ENCODE measurements at regions not wholly inside any gene's neighbourhood (a gene's known extent, or its start where the extent isn't known, plus 50 kb on each side); places are given as distances from the start of the nearest gene placed in this dataset.

DNA sequence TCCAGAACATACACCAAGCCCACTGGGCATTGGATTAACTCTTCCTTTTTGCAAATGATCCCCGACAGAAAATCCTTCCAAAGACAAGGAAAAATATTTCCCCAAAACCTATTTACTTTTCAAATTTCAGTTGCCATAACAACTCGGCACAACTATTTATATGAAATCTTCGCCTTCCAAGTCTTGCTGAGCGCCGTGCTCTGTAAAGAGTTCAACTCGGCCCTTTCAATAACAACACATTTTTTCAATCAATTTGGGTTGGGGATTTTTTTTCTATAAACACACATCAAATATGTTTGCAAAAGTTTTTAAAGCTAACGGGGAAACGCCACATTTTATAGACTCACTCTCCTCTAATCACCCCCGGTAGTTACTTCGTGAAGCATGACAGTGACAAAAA, 333.8 kb downstream of the MN1 start:
- DNase-seq: no peak

- DNase-seq: no peak
Measured at GRCh38 chr22:27468712-27469111, 332.8 kb downstream of the MN1 start.

DNA sequence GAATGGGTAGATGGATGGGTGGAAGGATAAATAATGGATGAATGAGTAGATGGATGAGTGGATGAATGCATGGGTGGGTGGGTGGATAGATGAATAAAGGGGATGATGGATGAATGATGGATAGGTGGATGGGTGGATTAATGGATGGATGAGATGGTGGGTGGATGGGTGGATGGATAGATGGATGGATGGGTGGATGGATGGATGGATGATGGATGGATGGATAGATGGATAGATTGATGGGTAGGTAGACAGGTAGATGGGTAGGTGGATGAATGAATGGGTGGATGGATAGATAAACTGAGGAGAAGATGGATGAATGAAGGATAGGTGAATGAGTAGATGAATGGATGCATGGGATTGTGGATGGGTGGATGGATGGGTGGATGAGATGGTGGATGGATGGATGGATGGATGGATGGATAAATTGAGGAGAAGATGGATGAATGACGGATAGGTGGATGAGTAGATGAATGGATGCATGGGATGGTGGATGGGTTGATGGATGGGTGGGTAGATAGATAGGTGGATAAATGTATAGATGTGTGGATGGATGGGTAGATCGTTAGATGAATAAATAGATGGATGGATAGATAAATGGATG, 331.3 kb downstream of the MN1 start:
- DNase-seq: no peak

DNA sequence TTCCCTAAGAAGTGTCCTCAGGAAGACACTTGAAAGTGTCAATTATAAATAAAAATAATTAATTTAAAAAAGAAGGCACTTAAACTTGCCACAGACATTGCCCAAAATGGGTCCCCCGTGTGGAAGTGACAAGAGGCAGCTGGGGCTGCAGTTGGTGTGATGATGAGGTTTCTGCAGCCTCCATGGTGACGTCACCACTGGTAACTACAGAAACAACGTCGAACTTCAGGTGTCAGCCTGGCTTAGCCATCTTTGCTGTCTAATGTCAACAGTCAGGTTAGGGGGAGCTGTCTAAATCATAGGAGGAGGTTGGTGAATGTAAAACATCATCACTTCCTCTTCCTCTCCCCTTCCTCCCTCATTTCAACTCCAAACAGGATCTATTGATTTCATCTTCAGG, 328.6 kb downstream of the MN1 start:
- no peak for DNase-seq

DNA sequence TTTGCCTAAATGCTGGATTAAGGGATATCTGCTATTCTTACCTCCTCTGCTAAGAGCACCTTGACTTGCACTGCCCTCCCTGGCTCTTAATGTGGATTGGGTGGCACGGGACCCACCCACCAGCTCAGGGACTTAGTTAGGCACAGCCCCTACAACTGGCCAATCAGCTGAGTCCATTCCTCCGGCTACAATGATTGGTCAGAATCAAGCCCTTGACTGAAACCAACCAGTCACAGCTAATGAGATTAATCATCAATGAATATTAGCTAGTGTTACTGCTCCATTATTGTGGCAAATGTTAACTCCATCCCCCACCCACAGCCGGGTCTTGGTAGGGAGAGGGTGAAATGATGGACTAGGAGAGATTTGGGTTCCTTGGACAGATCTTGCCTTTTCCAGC, 328.0 kb downstream of the MN1 start:
- no peak for DNase-seq

GRCh38 chr22:27474112-27474571, 327.4 kb downstream of the MN1 start:
- DNase-seq: no peak

DNA sequence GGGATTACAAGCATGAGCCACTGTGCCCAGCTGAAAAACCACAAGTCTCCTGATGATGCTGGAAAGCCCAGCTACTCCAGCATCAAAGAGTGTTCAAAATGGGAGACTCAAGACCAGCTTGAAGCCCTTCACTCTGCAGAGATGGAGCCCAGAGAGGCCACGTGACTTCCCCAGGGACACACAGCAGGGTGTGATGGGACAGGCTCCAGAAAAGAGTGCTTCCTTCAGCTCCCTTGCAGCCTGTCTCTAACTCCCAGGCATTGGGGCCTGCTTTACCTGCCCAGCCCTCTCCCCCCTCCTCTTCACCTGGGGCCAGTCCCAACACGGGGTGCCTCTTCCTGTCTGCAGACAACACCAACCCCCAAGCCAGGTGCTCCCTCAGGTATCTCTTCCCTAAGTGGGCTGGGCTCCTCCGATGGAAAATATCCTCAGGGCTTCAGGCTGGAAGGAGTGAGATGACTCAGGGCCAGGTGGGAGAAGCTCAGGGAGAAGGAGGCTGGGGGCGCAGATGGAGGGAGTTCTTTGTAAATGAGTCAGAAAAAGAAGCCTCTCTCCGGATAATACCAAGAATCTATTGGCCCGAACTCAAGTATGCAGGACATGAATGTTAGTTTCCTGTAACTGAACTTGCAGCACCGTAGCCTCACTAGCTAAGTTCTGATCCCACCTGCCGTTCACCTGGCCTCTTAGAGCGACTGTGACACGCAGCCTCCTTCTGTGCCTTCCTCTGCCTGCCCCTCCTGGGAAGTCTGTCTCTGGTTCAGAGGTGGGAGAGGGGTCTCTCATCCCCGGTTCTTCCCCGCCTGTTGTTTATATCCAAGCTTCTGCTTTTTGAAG, 326.6 kb downstream of the MN1 start:
- no peak for DNase-seq

GRCh38 chr22:27475548-27475897, 326.0 kb downstream of the MN1 start:
- no peak for DNase-seq

- no peak for DNase-seq
Measured at GRCh38 chr22:27476318-27476717, 325.2 kb downstream of the MN1 start.

GRCh38 chr22:27476729-27477128, 324.8 kb downstream of the MN1 start:
- DNase-seq: no peak

- no peak for DNase-seq
Measured at GRCh38 chr22:27477171-27477570, 324.4 kb downstream of the MN1 start.

- no peak for DNase-seq
Measured at GRCh38 chr22:27480487-27480886, 321.1 kb downstream of the MN1 start.

- no peak for DNase-seq
Measured at GRCh38 chr22:27482402-27482801, 319.2 kb downstream of the MN1 start.

- DNase-seq: no peak
Measured at GRCh38 chr22:27483095-27483785, 318.3 kb downstream of the MN1 start.

GRCh38 chr22:27485842-27486241, 315.7 kb downstream of the MN1 start:
- DNase-seq: no peak

DNA sequence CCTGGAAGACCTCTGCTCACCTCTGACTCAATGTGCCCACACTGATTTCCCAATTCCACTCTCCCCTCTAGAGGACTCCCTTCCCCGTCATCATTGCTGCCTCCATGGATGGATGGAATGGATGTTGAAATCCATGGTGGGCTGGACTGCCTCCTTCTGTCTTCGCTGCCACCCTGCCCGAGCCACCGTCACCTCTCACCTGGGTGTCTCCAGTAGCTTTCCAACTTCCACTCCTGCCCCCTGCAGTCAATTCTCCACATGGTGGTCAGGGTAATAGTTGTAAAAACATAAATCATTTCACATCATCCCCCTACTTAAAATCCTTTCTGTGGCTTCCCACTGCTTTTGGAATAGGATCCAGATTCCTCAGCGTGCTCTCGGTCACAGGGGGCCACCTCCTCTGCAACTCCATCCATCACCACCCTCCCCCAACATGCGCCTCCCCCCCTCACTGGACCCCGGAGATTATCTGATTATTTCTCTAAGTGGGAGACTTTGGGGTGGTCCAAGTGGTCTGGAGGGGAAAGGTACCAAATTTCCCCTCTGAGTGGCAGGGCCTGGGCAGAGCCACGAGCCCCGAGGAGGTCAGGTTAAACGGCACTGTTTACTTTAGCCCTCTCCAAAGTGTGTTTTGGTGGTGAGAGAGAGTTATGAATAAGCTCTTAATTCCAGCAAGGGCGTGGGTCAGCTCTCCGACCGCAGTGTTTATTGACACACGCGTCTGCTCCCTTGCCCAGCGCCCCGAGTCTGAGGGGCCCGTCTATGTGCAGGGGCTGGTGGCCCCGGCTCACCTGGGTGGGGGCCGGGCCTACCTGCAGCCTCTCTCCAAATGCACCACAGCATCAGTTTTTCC, 313.7 kb downstream of the MN1 start:
- no peak for DNase-seq

GRCh38 chr22:27488456-27489177, 312.9 kb downstream of the MN1 start:
- DNase-seq: no peak

DNA sequence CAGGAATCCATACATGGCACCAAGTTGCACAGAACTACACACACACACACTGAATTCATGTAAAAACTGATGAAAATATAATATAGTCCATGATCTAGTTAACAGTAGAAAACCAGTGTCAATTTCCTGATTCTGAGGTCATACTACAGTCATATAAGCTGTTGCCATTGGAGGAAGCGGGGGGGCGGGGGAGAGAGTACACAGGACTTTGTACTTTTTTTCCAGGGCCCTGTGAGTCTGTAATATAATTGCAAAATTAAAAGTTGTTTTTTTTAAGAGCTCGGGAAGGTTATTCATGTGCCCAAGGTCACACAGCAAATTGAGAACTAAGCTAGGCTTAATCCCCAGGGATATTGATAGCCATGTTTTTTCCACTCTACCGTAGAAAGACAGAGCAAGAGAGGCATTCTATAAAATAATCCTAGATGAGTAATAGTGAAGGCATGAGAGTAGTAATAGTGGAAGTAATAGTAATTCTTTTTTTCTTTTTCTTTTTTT, 312.3 kb downstream of the MN1 start:
- DNase-seq: no peak

GRCh38 chr22:27490080-27490479, 311.5 kb downstream of the MN1 start:
- no peak for DNase-seq

DNA sequence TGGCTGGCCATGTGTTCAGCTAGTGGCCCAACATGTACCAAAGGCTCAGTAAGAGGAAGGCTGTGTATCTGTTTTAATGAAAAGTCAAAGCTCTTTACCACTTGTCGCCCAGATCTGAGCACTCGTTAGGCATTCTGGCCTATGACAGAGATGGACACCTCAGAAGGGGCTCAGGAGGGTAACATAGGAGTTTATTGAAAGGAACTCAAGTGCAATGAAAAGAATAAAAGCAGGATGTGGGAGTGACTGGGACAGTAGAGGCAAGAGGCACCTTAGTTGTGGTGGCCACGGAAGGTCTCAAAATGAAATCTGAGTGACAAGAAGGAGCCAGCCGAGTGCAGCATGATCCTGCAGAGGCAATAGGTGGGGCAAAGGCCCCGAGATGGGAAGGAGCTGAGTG, 309.7 kb downstream of the MN1 start:
- DNase-seq: no peak

- no peak for DNase-seq
Measured at GRCh38 chr22:27492566-27493201, 308.9 kb downstream of the MN1 start.

GRCh38 chr22:27493796-27494195, 307.8 kb downstream of the MN1 start:
- no peak for DNase-seq

Data from activated effector memory CD4-positive, alpha-beta T cell treated with anti-CD3 and anti-CD28 coated beads, Interleukin-2, amount 50 U/mL, for 16 hours (primary cell).